Nephron progenitor cell (in vitro differentiated cells): ENCODE measurements at regions not wholly inside any gene's neighbourhood (a gene's known extent, or its start where the extent isn't known, plus 50 kb on each side); places are given as distances from the start of the nearest gene placed in this dataset.

Source experiments
- DNase-seq: peaks from one replicate; pipeline ENCODE4 v3.0.0; 2021
- H3K27ac Mint-ChIP-seq: 2 replicates; pipeline ENCODE4 v1.8.0; 2021; ENCODE audit warnings: mild to moderate bottlenecking, moderate library complexity, mixed read lengths
- H3K27me3 Mint-ChIP-seq: 2 replicates; pipeline ENCODE4 v1.8.0; 2021; ENCODE audit warnings: mild to moderate bottlenecking, low read depth, mixed read lengths; ENCODE audit not compliant: poor library complexity
- H3K36me3 Mint-ChIP-seq: 2 replicates; pipeline ENCODE4 v1.8.0; 2021; ENCODE audit warnings: low read depth, mixed read lengths
- H3K4me1 Mint-ChIP-seq: 2 replicates; pipeline ENCODE4 v1.8.0; 2021; ENCODE audit warnings: mixed read lengths
- H3K4me3 Mint-ChIP-seq: 2 replicates; pipeline ENCODE4 v1.8.0; 2021; ENCODE audit warnings: mild to moderate bottlenecking, moderate library complexity, mixed read lengths
- H3K9me3 Mint-ChIP-seq: 2 replicates; pipeline ENCODE4 v1.8.0; 2021; ENCODE audit warnings: mild to moderate bottlenecking, moderate library complexity, mixed read lengths
- CTCF ChIP-seq: fragments of 200-600 bp; sonication (generic); IDR thresholded peaks from 2 replicates; pipeline ENCODE4 v1.5.0; 2021; ENCODE audit warnings: antibody characterized with exemption

DNA sequence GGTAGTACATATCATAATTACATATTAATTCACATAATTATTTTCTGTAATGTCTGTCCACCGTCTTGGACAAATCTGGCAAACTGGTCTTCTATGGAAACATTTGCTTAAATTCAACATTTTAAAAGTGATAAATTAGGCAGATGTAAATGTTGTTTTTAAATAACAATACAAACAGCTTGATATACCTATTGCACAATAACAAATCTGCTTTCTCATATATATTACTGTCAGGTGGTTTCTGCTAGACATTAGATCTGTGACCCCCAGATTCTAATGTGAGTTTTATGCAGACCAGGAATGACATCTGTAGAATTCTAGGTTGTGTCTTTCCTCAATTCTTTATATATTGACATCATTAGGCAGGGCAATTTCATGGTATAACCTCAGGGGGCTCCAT lies 173.3 kb downstream of the CCDC59 start:
- no peaks in the 10 kb centered on the region for H3K36me3 Mint-ChIP-seq
- no peak for TF ChIP-seq CTCF
- H3K9me3 Mint-ChIP-seq, result no peaks in the 10 kb centered on the region
- H3K4me1 Mint-ChIP-seq, result no peaks in the 10 kb centered on the region
- DNase-seq, result no peak
- H3K27ac Mint-ChIP-seq, result no peak overlapping the region
- peaks cover 4% of the 10 kb centered on the region for H3K27me3 Mint-ChIP-seq
- no peak overlapping the region for H3K4me3 Mint-ChIP-seq

DNA sequence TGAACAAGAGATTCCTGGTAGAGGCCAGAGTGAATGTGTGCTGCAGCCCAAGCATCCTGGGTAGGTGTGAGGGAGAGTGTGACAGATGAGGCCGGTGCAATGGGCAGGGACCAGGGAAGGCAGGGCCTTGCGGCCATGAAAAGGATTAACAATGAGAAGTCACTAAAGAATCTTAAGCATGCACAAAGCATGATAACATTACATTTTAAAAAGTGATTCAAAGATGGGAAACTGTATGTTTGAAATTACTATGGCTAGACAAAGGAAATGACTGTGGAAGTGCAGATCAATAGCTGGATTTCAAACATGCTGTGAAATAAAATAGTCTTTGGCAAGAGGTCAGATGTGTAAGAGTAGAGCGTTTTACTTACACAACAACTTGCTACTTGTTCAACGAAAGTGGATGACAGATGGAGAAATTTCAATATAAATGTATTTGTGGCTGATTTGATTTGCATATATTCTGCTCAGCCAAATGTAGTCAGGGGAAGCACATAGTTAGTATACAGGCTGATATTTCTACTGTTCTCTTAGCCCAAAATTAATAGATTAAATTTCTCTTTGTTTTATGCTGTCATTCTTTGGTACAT lies 175.5 kb downstream of the CCDC59 start:
- H3K27me3 Mint-ChIP-seq, result peaks cover 4% of the 10 kb centered on the region
- H3K4me1 Mint-ChIP-seq, result no peaks in the 10 kb centered on the region
- no peak for DNase-seq
- H3K27ac Mint-ChIP-seq, result no peak overlapping the region
- TF ChIP-seq CTCF, result no peak
- no peaks in the 10 kb centered on the region for H3K9me3 Mint-ChIP-seq
- H3K36me3 Mint-ChIP-seq, result no peaks in the 10 kb centered on the region
- no peak overlapping the region for H3K4me3 Mint-ChIP-seq

GRCh38 chr12:82176761-82177490 lies 181.3 kb downstream of the CCDC59 start:
- H3K4me3 Mint-ChIP-seq, result no peak overlapping the region
- no peaks in the 10 kb centered on the region for H3K9me3 Mint-ChIP-seq
- H3K36me3 Mint-ChIP-seq, result no peaks in the 10 kb centered on the region
- no peak for DNase-seq
- H3K27ac Mint-ChIP-seq, result no peak overlapping the region
- TF ChIP-seq CTCF, result no peak
- no peaks in the 10 kb centered on the region for H3K4me1 Mint-ChIP-seq
- H3K27me3 Mint-ChIP-seq, result no peaks in the 10 kb centered on the region

GRCh38 chr12:82176026-82176425 lies 182.2 kb downstream of the CCDC59 start:
- DNase-seq, result no peak
- no peak overlapping the region for H3K4me3 Mint-ChIP-seq
- H3K27ac Mint-ChIP-seq, result no peak overlapping the region
- H3K4me1 Mint-ChIP-seq, result no peaks in the 10 kb centered on the region
- H3K36me3 Mint-ChIP-seq, result no peaks in the 10 kb centered on the region
- H3K9me3 Mint-ChIP-seq, result no peaks in the 10 kb centered on the region
- no peaks in the 10 kb centered on the region for H3K27me3 Mint-ChIP-seq
- TF ChIP-seq CTCF, result no peak

GRCh38 chr12:82174936-82175335 lies 183.3 kb downstream of the CCDC59 start:
- Mint-ChIP-seq H3K4me1 (no peaks in the 10 kb centered on the region), H3K4me3 (no peak overlapping the region), H3K9me3 (no peaks in the 10 kb centered on the region), H3K36me3 (no peaks in the 10 kb centered on the region), H3K27me3 (no peaks in the 10 kb centered on the region), H3K27ac (no peak overlapping the region)
- TF ChIP-seq CTCF, result no peak
- DNase-seq, result no peak

GRCh38 chr12:82174383-82174782 lies 183.8 kb downstream of the CCDC59 start:
- DNase-seq, result no peak
- Mint-ChIP-seq H3K36me3 (no peaks in the 10 kb centered on the region), H3K4me3 (no peak overlapping the region), H3K9me3 (no peaks in the 10 kb centered on the region), H3K27ac (no peak overlapping the region), H3K4me1 (no peaks in the 10 kb centered on the region), H3K27me3 (no peaks in the 10 kb centered on the region)
- TF ChIP-seq CTCF, result no peak
